GM21717 (cell line): ENCODE measurements at regions not wholly inside any gene's neighbourhood (a gene's known extent, or its start where the extent isn't known, plus 50 kb on each side); places are given as distances from the start of the nearest gene placed in this dataset.

Experiments
- ATAC-seq: cut with Tn5 transposase; IDR thresholded peaks from one replicate; pipeline ENCODE4 v1.9.1; 2021; ENCODE audit warnings: mild to moderate bottlenecking, moderate library complexity; ENCODE audit not compliant: unreplicated experiment

DNA sequence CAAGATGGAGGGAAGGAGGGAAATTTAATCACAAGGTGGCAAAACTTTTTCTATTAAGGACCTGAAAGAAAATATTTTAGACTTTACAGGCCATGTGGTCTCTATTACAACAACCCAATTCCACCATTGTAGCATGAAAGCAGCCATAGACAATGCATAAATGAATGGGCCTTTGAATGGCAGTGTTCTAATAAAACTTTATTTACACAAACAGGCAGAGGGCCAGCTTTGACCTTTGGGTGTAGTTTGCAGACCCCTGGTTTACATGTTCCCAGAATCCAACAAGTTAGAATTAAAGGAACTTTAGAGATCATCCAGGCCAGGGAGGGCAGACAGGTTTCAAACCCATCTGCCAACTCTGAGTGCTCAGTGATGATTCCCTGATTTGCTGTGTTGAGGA lies 95.2 kb downstream of the BANF2 start:
- no peak for ATAC-seq

DNA sequence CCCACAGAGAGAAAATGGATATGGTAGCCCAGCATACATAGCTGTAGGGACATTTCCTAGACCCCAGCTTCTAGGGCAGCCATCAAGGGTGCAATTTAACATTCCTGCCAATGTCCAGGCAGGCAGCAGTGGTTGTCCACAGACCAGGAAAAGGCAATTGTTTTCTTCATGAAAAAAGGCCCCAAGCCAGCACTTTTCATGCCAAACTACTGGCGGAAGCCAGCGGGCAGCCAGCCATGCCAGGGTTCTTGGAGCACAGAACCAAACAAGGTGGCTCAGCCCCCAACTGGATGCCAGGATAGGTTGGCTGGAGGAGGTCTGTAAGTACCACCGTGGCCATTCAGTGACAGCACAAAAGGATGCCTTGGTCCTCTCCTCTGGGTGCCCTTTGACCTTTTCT lies 94.6 kb downstream of the BANF2 start:
- no peak for ATAC-seq

- no peak for ATAC-seq
These were observed 94.2 kb downstream of the BANF2 start for GRCh38 chr20:17793986-17794385.

- no peak for ATAC-seq
These were observed 90.5 kb downstream of the BANF2 start for GRCh38 chr20:17790296-17790695.

- no peak for ATAC-seq
These were observed 88.0 kb downstream of the BANF2 start for GRCh38 chr20:17787816-17788215.

GRCh38 chr20:17786221-17786718 lies 86.5 kb downstream of the BANF2 start:
- ATAC-seq = no peak
